DND-41 (cell line): ENCODE measurements at regions not wholly inside any gene's neighbourhood (a gene's known extent, or its start where the extent isn't known, plus 50 kb on each side); places are given as distances from the start of the nearest gene placed in this dataset.

Experiments used
- CTCF ChIP-seq: IDR thresholded peaks from 2 replicates; pipeline ENCODE4 v1.5.1; 2012; ENCODE audit warnings: borderline replicate concordance, low read length, moderate library complexity, mild to moderate bottlenecking; ENCODE audit not compliant: poor library complexity, severe bottlenecking; ENCODE audit errors: extremely low read depth
- EZH2 ChIP-seq: IDR thresholded peaks from 3 replicates; pipeline ENCODE4 v1.6.1; 2012; ENCODE audit warnings: borderline replicate concordance, low read depth, mild to moderate bottlenecking, moderate library complexity, low read length, inconsistent platforms; ENCODE audit not compliant: severe bottlenecking

GRCh38 chrX:139454743-139455142, 75.8 kb upstream of the F9 start:
- TF ChIP-seq CTCF, result no peak
- no peak for TF ChIP-seq EZH2
